GM18507 (cell line): ENCODE measurements at regions not wholly inside any gene's neighbourhood (a gene's known extent, or its start where the extent isn't known, plus 50 kb on each side); places are given as distances from the start of the nearest gene placed in this dataset.

ENCODE experiments used
- DNase-seq: peaks from one replicate; pipeline ENCODE4 v3.0.0; 2011; ENCODE audit warnings: low read depth; ENCODE audit not compliant: insufficient read length; ENCODE audit errors: extremely low spot score
- FAIRE-seq: peaks from 2 replicates; lab custom pipeline; 2011; peaks lifted over from hg19 to GRCh38; lab: Jason Lieb, UNC

GRCh38 chr1:220976390-220976789, 97.1 kb downstream of the HLX start:
- FAIRE-seq: no peak
- no peak for DNase-seq

GRCh38 chr1:220979371-220979770, 100.1 kb downstream of the HLX start:
- DNase-seq (no peak), FAIRE-seq (no peak)

GRCh38 chr1:220982686-220983085, 103.4 kb downstream of the HLX start:
- DNase-seq: no peak
- no peak for FAIRE-seq

GRCh38 chr1:220983877-220984635, 104.8 kb downstream of the HLX start:
- DNase-seq (no peak), FAIRE-seq (no peak)

- DNase-seq: no peak
- no peak for FAIRE-seq
Observed at GRCh38 chr1:220990427-220991339, 111.4 kb downstream of the HLX start.

GRCh38 chr1:220991506-220991905, 112.3 kb downstream of the HLX start:
- DNase-seq (no peak), FAIRE-seq (no peak)

GRCh38 chr1:220991959-220992704, 112.9 kb downstream of the HLX start:
- DNase-seq: no peak
- no peak for FAIRE-seq

GRCh38 chr1:220992705-220993052, 113.4 kb downstream of the HLX start:
- no peak for FAIRE-seq
- no peak for DNase-seq

GRCh38 chr1:220994671-220995070, 115.4 kb downstream of the HLX start:
- FAIRE-seq (no peak), DNase-seq (no peak)

GRCh38 chr1:220997791-220998190, 118.5 kb downstream of the HLX start:
- no peak for DNase-seq
- FAIRE-seq: no peak

- DNase-seq (no peak), FAIRE-seq (no peak)
Observed at GRCh38 chr1:220999872-221000863, 120.9 kb downstream of the HLX start.

- no peak for DNase-seq
- FAIRE-seq: no peak
Observed at GRCh38 chr1:221001167-221001566, 121.9 kb downstream of the HLX start.

- FAIRE-seq: no peak
Observed at GRCh38 chr1:221002601-221003000, 123.4 kb downstream of the HLX start.

GRCh38 chr1:221011145-221011544, 131.9 kb downstream of the HLX start:
- no peak for FAIRE-seq
- no peak for DNase-seq

More at GRCh38 chr1:221002601-221003000, 123.4 kb downstream of the HLX start:
- DNase-seq: no peak

- no peak for DNase-seq
- no peak for FAIRE-seq
Observed at GRCh38 chr1:221012120-221012519, 132.9 kb downstream of the HLX start.

GRCh38 chr1:221013691-221014660, 134.7 kb downstream of the HLX start:
- DNase-seq (no peak), FAIRE-seq (no peak)

GRCh38 chr1:221015159-221015790, 136.0 kb downstream of the HLX start:
- no peak for DNase-seq
- FAIRE-seq: no peak
